Osteoblast (primary cell): ENCODE measurements at regions not wholly inside any gene's neighbourhood (a gene's known extent, or its start where the extent isn't known, plus 50 kb on each side); places are given as distances from the start of the nearest gene placed in this dataset.
"Not testable (repeated sequence)": the region's sequence is repeated elsewhere in the genome, so short reads cannot be mapped to it uniquely, and the experiment has no call there.

Source experiments
- DNase-seq: peaks from one replicate; pipeline ENCODE4 v3.0.0; 2011; ENCODE audit warnings: low spot score, mixed read lengths; ENCODE audit not compliant: insufficient read length; ENCODE audit errors: missing footprints
- H2AFZ ChIP-seq: 2 replicates; pipeline ENCODE4 v1.6.0; 2011; ENCODE audit warnings: mild to moderate bottlenecking, low read length
- H3K27ac ChIP-seq: 2 replicates; pipeline ENCODE4 v1.5.1; 2011; ENCODE audit warnings: mild to moderate bottlenecking, low read depth, low read length, moderate library complexity
- H3K27me3 ChIP-seq: 2 replicates; pipeline ENCODE4 v1.6.0; 2012; ENCODE audit warnings: mild to moderate bottlenecking, control low read depth, inconsistent platforms, low read length, moderate library complexity; ENCODE audit not compliant: insufficient read depth
- H3K36me3 ChIP-seq: 2 replicates; pipeline ENCODE4 v1.5.1; 2011; ENCODE audit warnings: mild to moderate bottlenecking, low read length, control low read depth, moderate library complexity; ENCODE audit not compliant: insufficient read depth
- H3K4me1 ChIP-seq: 2 replicates; pipeline ENCODE4 v1.5.1; 2011; ENCODE audit warnings: mild to moderate bottlenecking, low read length, control low read depth, moderate library complexity; ENCODE audit not compliant: insufficient read depth
- H3K4me2 ChIP-seq: 2 replicates; pipeline ENCODE4 v1.6.0; 2011; ENCODE audit warnings: mild to moderate bottlenecking, low read length; ENCODE audit not compliant: insufficient read depth
- H3K4me3 ChIP-seq: fragments of 200-600 bp; sonication (generic); 3 replicates; pipeline ENCODE4 v1.5.1; 2012; ENCODE audit warnings: mild to moderate bottlenecking, low read length, inconsistent platforms; ENCODE audit not compliant: insufficient read depth
- H3K79me2 ChIP-seq: 2 replicates; pipeline ENCODE4 v1.6.0; 2012; ENCODE audit warnings: mild to moderate bottlenecking, low read length, control low read depth, inconsistent platforms; ENCODE audit not compliant: insufficient read depth
- H3K9me3 ChIP-seq: 2 replicates; pipeline ENCODE4 v1.5.1; 2011; ENCODE audit warnings: low read depth, low read length, control low read depth
- H4K20me1 ChIP-seq: 2 replicates; pipeline ENCODE4 v1.6.0; 2012; ENCODE audit warnings: mild to moderate bottlenecking, low read length, control low read depth; ENCODE audit not compliant: insufficient read depth
- CTCF ChIP-seq: IDR thresholded peaks from 2 replicates; pipeline ENCODE4 v1.5.1; 2011; ENCODE audit warnings: mild to moderate bottlenecking, low read depth, low read length, moderate library complexity; ENCODE audit errors: extremely low read depth

GRCh38 chr1:232130815-232131480 lies 499.0 kb downstream of the SIPA1L2 start:
- DNase-seq, result no peak
- H3K36me3 ChIP-seq, result no peaks in the 10 kb centered on the region
- H3K9me3 ChIP-seq, result no peaks in the 10 kb centered on the region
- no peak overlapping the region for H3K4me3 ChIP-seq
- H4K20me1 ChIP-seq, result no peaks in the 10 kb centered on the region
- TF ChIP-seq CTCF, result no peak
- no peak overlapping the region for H3K4me2 ChIP-seq
- no peak overlapping the region for H2AFZ ChIP-seq
- no peaks in the 10 kb centered on the region for H3K27me3 ChIP-seq
- no peak overlapping the region for H3K27ac ChIP-seq
- peaks cover 14% of the 10 kb centered on the region for H3K4me1 ChIP-seq
- H3K79me2 ChIP-seq, result no peaks in the 10 kb centered on the region

GRCh38 chr1:232127190-232127589 lies 500.6 kb downstream of the DISC1 start:
- Histone ChIP-seq H3K9me3 (no peaks in the 10 kb centered on the region), H4K20me1 (no peaks in the 10 kb centered on the region), H3K79me2 (no peaks in the 10 kb centered on the region), H3K4me2 (no peak overlapping the region), H3K36me3 (no peaks in the 10 kb centered on the region), H3K27ac (peak overlapping the region; percentile 28), H3K4me3 (no peak overlapping the region), H3K4me1 (peaks cover 14% of the 10 kb centered on the region), H2AFZ (no peak overlapping the region), H3K27me3 (no peaks in the 10 kb centered on the region)
- peak; percentile 13 for DNase-seq
- no peak for TF ChIP-seq CTCF

- Histone ChIP-seq H3K4me2 (no peak overlapping the region), H3K4me1 (peaks cover 14% of the 10 kb centered on the region), H4K20me1 (no peaks in the 10 kb centered on the region), H3K4me3 (no peak overlapping the region), H3K9me3 (no peaks in the 10 kb centered on the region), H3K79me2 (no peaks in the 10 kb centered on the region), H3K27me3 (no peaks in the 10 kb centered on the region), H3K36me3 (no peaks in the 10 kb centered on the region), H2AFZ (no peak overlapping the region), H3K27ac (no peak overlapping the region)
- no peak for DNase-seq
- no peak for TF ChIP-seq CTCF
Observed at GRCh38 chr1:232123775-232124659, 497.4 kb downstream of the DISC1 start.

- H3K27me3 ChIP-seq, DNase-seq, H4K20me1 ChIP-seq, H3K27ac ChIP-seq, H3K79me2 ChIP-seq, H2AFZ ChIP-seq, H3K36me3 ChIP-seq, H3K4me2 ChIP-seq, H3K4me3 ChIP-seq, H3K4me1 ChIP-seq, H3K9me3 ChIP-seq: not testable (repeated sequence)
Observed at GRCh38 chr1:232117903-232118302, 491.3 kb downstream of the DISC1 start.
